ENCODE measurements at regions not wholly inside any gene's neighbourhood (a gene's known extent, or its start where the extent isn't known, plus 50 kb on each side); places are given as distances from the start of the nearest gene placed in this dataset.

DNA sequence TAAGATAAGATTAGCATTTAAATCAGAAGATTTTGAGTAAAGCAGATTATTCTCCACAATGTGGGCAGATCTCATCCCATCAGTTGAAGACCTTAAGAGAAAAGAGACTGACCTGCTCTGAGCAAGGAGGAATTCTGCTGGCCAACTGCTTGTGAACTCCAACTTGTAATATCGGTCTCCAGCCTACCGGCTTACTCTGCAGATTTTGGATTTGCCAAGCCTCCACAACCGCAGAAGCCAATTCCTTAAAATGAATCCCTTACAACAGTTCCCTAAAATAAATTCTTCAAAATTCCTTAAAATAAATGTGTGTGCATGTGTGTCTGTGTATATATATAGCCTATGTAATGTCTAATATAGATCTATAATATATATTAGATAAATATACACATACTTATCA, 107.4 kb upstream of the KLF13 start:
- no peak overlapping the region for H3K9ac ChIP-seq (replicated peaks in 1 of 4; ENCODE audit: extremely low read depth in 1 of 4, low read depth in 3 of 4, low read length in 3 of 4)
- no peaks in the 10 kb centered on the region; a peak in 2 of 7 replicates for H3K27me3 ChIP-seq (replicated peaks in 1 of 4; ENCODE audit: control insufficient read depth in 3 of 4, extremely low read depth in 1 of 4, insufficient read depth in 3 of 4, low read length in 3 of 4)
- H2BK15ac ChIP-seq (ENCODE audit: low read length) = no peak overlapping the region
- no peak for FAIRE-seq
- ChIA-PET POLR2A (ENCODE audit: partially characterized antibody) (no interaction called here), CTCF (ENCODE audit: partially characterized antibody) (interaction anchor here (1.0 to 1.8 kb wide), 2 partner anchors 171 to 269 kb away, joined by 3 to 6 read pairs; no protein-coding TSS in a partner anchor)
- 64% methylated on average over 3 of the region's 3 CpGs; no CpG with 5 or more reads in 1 of the 2 experiments for WGBS, 2 experiments (ENCODE audit: extremely low coverage in 1 of 2, insufficient coverage in 1 of 2, insufficient read length in 1 of 2, insufficient replicate concordance in 2 of 2, low coverage in 1 of 2, low lambda C conversion rate in 2 of 2, missing lambda C conversion rate in 1 of 2)
- no peak overlapping the region for H3K14ac ChIP-seq (ENCODE audit: insufficient read length)
- H3K56ac ChIP-seq (replicated peaks; ENCODE audit: insufficient read length, low read depth, low read length) = no peak overlapping the region
- H3K4me3 ChIP-seq (ENCODE audit: extremely low read depth in 1 of 4, insufficient read depth in 2 of 4, low read depth in 3 of 4, low read length in 4 of 4) = no peak overlapping the region
- no peak for DNase-seq (ENCODE audit: low read depth in 1 of 2, low spot score in 2 of 2)
- no peaks in the 10 kb centered on the region for H4K20me1 ChIP-seq (replicated peaks in 1 of 2; ENCODE audit: control insufficient read depth in 1 of 2, insufficient read depth in 2 of 2, low read length in 2 of 2)
- no peak overlapping the region for H4K8ac ChIP-seq (ENCODE audit: extremely low read depth, insufficient read depth, low read length)
- peaks cover 8% of the 10 kb centered on the region for H3K23me2 ChIP-seq (ENCODE audit: low read depth, low read length)
- no peaks in the 10 kb centered on the region for H3K9me3 ChIP-seq (ENCODE audit: insufficient read depth in 2 of 2, low read depth in 1 of 2, low read length in 1 of 2)
- H3K23ac ChIP-seq (ENCODE audit: insufficient read length) = no peak overlapping the region
- no peaks in the 10 kb centered on the region for H3K36me3 ChIP-seq (ENCODE audit: control insufficient read depth in 2 of 4, insufficient read depth in 4 of 4, low read length in 3 of 4)
- H2BK120ac ChIP-seq (replicated peaks; ENCODE audit: low read depth, low read length) = no peak overlapping the region
- no peaks in the 10 kb centered on the region for H3K79me2 ChIP-seq (ENCODE audit: control insufficient read depth in 1 of 2, insufficient read depth in 2 of 2, low read length in 2 of 2)
- no peak overlapping the region for H3K27ac ChIP-seq (ENCODE audit: low read depth, low read length)
- no peak overlapping the region for H4K5ac ChIP-seq (ENCODE audit: insufficient read length, low read depth, low read length)
- H3K4me2 ChIP-seq (ENCODE audit: insufficient read depth in 1 of 2, low read depth in 2 of 2, low read length in 2 of 2) = no peak overlapping the region
- no peak overlapping the region for H2BK12ac ChIP-seq (ENCODE audit: low read depth, low read length)
- no peak overlapping the region for H4K91ac ChIP-seq (replicated peaks; ENCODE audit: insufficient read length, low read length)
- no peaks in the 10 kb centered on the region for H3K79me1 ChIP-seq (ENCODE audit: low read depth, low read length)
- H3K4me1 ChIP-seq (replicated peaks in 1 of 4; ENCODE audit: control insufficient read depth in 3 of 4, insufficient read depth in 4 of 4, low read length in 3 of 4) = peaks cover 6 to 24% (median 16%) of the 10 kb centered on the region in 4 experiments; a peak in 6 of 7 replicates
- no peak overlapping the region for H3K18ac ChIP-seq (ENCODE audit: extremely low read depth, low read length)
- no peak overlapping the region for H2AK5ac ChIP-seq (ENCODE audit: low read depth, low read length)
- H2AFZ ChIP-seq (ENCODE audit: low read length) = no peak overlapping the region
- no peak overlapping the region for H3K4ac ChIP-seq (replicated peaks; ENCODE audit: insufficient read length, low read depth, low read length)
- no peak overlapping the region for H2BK20ac ChIP-seq (ENCODE audit: low read length)
- H2BK5ac ChIP-seq (ENCODE audit: low read depth, low read length) = no peak overlapping the region
- TF ChIP-seq RAD21 (IDR thresholded peaks at IDR 0.05 in 1 of 2, conservative IDR thresholded peaks at IDR 0.05 in 1 of 2; ENCODE audit: low read depth in 2 of 2, low read length in 2 of 2) (no peak), POU5F1 (IDR thresholded peaks at IDR 0.05; ENCODE audit: low read depth, low read length) (no peak), RFX5 (IDR thresholded peaks at IDR 0.05; ENCODE audit: borderline replicate concordance, low read depth, low read length) (no peak), SAP30 (IDR thresholded peaks at IDR 0.05; ENCODE audit: insufficient read depth, insufficient replicate concordance, low read length) (no peak), FOSL1 (IDR thresholded peaks at IDR 0.05; ENCODE audit: insufficient read depth, low read depth, low read length) (no peak), GABPA (IDR thresholded peaks at IDR 0.05; ENCODE audit: borderline replicate concordance, insufficient read depth, low read length) (no peak), RBBP5 (IDR thresholded peaks at IDR 0.05; ENCODE audit: borderline replicate concordance, low read depth, low read length) (no peak), EGR1 (IDR thresholded peaks at IDR 0.05; ENCODE audit: borderline replicate concordance, low read depth, low read length) (no peak), TAF1 (IDR thresholded peaks at IDR 0.05; ENCODE audit: low read depth, low read length) (no peak), RXRA (IDR thresholded peaks at IDR 0.05; ENCODE audit: insufficient read depth, low read depth, low read length) (no peak), RNF2 (IDR thresholded peaks at IDR 0.05; ENCODE audit: borderline replicate concordance, low read depth, low read length, missing control alignments, poor library complexity, severe bottlenecking) (no peak)
- TF ChIP-seq, protein P1, sequence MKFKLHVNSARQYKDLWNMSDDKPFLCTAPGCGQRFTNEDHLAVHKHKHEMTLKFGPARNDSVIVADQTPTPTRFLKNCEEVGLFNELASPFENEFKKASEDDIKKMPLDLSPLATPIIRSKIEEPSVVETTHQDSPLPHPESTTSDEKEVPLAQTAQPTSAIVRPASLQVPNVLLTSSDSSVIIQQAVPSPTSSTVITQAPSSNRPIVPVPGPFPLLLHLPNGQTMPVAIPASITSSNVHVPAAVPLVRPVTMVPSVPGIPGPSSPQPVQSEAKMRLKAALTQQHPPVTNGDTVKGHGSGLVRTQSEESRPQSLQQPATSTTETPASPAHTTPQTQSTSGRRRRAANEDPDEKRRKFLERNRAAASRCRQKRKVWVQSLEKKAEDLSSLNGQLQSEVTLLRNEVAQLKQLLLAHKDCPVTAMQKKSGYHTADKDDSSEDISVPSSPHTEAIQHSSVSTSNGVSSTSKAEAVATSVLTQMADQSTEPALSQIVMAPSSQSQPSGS (IDR thresholded peaks at IDR 0.05; ENCODE audit: low read length) = no peak
